OCI-M2 (cell line): ENCODE measurements at regions not wholly inside any gene's neighbourhood (a gene's known extent, or its start where the extent isn't known, plus 50 kb on each side); places are given as distances from the start of the nearest gene placed in this dataset.
"Not testable (repeated sequence)": the region's sequence is repeated elsewhere in the genome, so short reads cannot be mapped to it uniquely, and the experiment has no call there.

ENCODE experiments used
- DNase-seq: peaks from one replicate; lab custom pipeline; 2025; ENCODE audit not compliant: unreplicated experiment; lab: John Stamatoyannopoulos, UW

DNA sequence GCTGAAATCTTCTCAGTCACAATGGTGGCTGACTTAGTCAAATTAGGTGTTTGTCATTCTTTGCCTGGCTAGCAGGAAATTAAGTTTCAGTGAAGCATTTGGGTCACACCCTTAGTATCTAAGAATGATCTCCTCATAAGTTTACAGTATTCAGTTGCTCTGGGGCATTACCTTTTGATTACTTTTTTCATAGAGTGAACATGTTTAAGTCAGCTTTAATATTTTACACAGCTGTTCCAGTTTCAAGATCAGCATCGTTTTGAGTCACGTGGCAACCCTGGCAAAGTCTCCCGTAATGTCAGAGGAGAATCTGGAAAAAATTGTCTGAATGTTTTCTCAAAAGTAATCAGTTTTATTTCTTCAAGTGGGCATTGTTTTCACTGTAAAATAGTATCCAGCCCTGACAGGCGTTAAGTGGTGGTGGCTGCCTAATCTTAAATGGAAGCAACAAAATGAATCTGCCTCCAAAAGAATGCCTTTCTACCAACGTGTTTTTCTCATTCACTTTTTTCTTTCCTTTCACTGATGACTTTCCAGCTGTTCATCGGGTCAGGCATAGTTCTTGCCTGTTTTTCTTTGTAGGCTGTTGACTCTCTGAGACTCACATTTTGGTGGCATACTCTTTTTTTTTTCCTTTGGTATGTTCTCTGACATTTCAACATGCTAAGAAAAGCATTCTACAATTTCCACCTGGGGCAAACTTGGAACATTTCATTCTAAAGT lies 319.6 kb upstream of the TCF4 start:
- no peak for DNase-seq

DNA sequence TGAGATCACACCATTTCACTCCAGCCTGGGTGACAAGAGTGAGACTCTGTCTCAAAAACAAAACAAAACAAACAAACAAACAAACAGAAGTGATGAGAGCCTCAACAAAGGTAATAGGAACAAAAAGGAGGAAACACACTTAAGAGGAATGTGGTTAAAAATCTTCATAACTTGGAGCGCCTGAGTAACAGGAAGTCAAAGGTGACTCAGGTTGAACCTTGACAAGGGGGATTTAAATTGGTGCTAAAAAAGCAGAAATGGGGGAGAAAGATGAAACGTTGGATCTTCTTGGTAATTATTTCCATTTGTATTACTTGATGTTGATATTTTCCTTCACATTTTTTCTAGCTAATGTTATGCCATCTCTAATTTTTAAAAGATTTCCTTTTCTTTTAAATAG lies 318.5 kb upstream of the TCF4 start:
- DNase-seq: no peak

DNA sequence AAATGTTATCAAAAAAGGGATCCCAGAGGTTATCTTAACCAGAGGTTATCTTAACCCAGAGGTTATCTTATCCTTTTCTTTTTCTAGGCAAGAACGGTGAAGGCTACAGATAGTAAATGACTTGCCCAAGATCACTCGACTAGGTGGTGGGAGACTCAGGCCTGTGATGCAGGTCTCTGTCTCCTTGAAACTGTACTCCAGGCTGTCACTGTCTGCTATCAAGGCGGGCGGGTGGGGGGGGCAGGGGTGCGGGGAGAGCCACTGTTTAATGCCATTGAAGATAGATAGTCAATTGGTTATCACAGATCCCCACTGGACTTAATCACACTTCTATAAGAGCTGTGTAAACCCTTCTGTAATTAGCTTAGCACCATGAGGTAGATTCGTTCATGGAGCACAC lies 315.9 kb upstream of the TCF4 start:
- DNase-seq: no peak

- DNase-seq: no peak
Measured at GRCh38 chr18:55900380-55900779, 312.4 kb upstream of the TCF4 start.

- DNase-seq: no peak
Measured at GRCh38 chr18:55897091-55897689, 309.2 kb upstream of the TCF4 start.

DNA sequence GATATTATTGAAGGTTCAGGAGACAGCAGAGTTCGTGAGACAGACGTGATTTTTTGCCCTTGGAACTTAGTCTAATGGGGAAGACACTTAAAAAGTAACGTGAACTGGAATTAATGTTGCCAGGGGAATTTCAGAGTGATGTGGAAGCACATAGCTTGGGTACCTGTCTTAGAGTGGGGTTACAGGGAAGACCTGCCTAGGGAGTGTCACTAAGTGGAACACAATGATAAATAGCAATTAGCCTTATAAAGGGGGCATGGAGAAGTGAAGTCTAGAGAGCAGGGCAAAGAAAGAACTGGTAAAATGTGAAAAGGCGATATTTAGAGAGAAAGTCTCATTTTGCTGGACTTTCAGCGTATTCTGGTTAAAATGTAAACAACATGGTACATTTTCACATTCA lies 306.0 kb upstream of the TCF4 start:
- DNase-seq: no peak

GRCh38 chr18:55892862-55893813 lies 305.1 kb upstream of the TCF4 start:
- not testable (repeated sequence) for DNase-seq

DNA sequence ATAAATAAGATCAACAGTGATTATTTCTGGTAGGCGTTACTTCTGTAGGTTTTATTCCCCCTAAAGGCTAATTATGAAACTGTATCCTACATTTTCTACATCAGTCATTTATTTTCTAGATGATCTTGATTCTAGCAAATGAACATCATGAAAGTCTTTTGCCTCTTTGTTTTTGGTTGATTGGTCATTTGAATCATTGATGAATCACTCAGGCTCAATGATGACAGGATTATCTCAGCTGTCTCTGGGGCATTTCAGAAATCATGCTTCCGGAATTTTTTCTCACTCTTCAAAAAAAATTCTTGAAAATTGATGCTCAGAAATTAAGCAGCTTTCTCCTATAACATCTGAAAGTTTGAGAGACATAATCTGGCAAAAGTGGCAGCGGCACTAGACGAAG lies 298.9 kb upstream of the TCF4 start:
- DNase-seq: no peak

DNA sequence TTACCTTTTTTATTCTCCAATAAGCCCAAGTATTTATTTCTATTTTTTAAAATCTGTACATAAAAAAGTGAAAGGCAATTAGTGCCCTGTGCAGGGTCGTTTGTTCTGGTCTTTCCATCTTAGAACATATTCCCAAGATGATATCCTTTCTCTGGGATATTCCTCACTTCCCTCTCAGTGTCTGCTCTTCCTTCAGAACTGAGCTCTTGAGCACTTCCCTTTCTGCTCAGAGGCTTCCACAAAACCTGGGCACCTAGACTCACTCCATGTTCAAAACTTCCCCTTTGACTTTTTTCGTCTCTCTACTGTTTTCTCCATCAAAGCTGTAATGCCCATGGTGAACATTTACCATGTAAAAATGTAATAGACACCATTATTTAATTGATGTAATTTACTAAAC lies 296.5 kb upstream of the TCF4 start:
- DNase-seq: no peak

DNA sequence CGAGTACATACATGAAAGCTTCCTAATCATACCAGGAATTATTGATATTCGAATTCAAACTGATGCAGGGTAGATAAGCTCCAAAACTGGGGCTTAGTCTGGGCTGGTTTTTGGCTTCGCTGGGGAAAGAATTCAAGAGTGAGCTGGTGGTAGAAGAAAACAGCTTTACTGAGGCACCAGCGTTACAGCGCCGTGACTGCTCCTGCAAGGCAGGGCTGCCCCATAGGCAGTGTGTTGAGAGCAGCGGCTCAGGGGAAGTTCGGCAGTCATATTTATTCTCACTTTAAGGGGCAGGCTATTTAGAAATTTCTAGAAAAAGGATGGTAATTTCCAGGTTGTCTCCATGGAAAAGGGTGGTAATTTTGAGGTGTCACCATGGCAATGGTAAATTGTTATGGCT lies 292.6 kb upstream of the TCF4 start:
- DNase-seq: no peak

- DNase-seq: no peak
Measured at GRCh38 chr18:55879331-55879730, 291.3 kb upstream of the TCF4 start.

- no peak for DNase-seq
Measured at GRCh38 chr18:55878224-55878623, 290.2 kb upstream of the TCF4 start.

GRCh38 chr18:55877321-55877720 lies 289.3 kb upstream of the TCF4 start:
- no peak for DNase-seq

GRCh38 chr18:55876254-55876653 lies 288.3 kb upstream of the TCF4 start:
- no peak for DNase-seq

DNA sequence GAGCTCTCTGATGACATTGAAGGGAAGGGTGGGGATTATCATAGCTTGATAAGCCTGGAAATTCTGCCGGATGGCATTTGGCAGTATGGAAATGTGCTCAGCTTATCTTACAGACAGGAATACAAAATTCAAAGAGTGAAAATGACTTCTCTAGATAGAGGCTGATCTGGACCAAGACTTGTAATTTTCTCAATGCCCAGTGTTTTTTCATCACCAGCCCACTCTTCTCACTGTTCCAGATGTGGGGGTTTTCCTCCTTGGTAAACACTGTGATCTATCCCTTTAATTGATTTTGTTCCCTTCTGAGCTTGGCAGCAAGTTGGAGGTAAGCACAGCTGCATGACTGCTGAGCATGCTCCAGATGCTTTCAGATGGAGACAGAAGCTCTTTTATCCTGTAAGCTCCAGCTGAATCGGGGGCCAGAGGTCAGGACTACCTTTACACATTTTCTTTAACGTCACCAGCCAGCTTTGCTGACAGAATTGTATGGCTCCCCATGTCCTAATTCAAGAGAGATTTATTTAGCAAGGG lies 287.4 kb upstream of the TCF4 start:
- no peak for DNase-seq

DNA sequence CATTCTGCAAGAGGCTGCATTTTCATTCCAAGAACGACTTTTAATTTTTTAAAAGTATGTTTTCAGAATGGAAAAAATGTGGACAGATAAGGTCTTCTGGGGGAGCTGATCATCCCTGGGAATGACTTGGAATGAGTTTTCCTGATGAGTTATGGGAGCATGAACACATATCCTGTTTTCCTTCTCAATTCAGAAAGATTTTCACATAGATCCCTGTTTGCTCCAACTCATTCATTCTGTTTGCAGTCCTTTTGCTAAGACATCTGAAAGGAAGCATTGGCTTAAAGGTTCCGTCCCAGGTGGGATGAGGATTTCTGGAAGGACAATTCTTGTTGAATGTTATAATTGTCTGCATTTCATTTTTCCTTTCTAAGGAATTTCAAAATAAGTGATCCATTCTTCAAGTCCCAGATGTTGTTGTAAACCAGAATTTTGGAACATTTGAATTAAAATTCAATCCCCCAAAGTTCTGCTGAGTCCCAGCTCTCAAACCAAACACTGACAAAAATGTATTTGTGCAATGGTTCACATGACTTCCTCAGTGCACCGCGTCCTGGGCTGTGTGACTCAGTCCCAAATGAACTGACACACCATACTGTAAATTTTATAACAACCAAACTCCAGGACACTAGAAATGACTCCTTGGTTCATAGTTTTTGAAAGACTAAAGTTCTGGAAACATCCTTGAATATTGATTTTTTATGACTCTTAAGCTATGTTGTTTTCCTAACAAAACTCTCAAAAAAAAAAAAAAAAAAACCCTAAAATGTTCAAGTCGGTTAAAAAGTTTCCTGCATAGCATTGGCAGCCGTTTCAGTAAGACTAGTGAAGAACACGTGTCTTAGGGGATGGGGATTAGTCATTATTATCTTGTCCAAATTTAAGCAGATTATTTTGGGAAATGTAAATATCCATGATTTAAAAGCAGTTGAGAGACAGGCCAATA lies 281.8 kb upstream of the TCF4 start:
- no peak for DNase-seq

DNA sequence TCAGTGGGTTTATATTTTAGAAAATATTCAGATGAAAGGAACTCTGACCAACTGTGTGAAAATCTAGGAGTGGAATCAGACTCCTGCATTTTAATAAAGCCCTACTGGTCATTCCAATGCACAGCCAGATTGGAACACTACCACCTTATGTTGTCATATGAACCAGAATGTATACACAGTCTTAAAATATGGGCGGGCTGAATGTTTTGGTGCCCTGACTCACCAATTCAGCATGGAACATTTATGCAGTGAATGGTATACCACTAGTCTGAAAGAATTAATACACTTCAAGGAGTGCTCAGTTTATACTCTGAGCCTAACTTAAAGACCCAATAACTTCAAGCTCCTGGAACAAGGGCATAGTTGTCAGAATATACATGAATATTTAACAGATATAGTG lies 280.9 kb upstream of the TCF4 start:
- DNase-seq: no peak

DNA sequence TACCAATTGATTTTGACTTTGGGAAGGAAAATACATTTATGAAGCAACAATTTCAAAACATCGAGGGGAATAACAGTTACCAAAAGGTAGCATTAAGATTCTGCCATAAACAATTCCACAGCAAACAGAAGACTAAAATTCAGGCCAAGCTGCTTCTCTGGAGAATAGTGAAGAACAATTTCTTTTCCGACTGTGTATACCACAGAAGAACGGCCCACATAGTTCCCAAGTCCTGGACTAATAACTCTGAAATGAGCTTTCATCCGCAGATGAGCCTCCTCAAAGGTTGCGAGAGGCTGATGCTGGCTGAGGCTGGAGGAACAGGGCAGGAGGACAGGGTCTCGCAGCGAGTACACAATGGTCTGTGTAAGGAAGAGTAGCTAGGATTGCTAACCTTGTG lies 278.9 kb upstream of the TCF4 start:
- DNase-seq: no peak

- DNase-seq: no peak
Measured at GRCh38 chr18:55866006-55866405, 278.0 kb upstream of the TCF4 start.

DNA sequence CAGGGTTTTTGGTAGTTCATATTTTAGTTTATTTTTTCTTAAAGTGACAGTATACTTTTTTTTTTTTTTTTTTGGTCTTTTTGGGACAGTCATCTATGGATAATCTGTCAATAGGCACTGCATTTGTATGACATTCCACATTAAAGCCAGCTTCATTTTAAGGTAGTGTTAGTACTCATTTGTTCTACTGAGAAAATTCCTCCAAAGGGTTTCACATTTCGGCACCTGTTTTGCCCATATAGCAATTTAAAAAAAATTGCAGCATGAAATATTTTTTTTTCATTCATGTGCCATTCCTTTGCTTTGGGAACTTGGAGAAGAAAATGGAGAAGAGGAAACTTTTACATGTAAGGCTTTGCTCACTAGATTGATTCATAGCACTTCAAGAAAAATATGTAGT lies 276.3 kb upstream of the TCF4 start:
- DNase-seq: no peak

GRCh38 chr18:55863876-55864275 lies 275.9 kb upstream of the TCF4 start:
- no peak for DNase-seq
